SH-SY5Y (cell line): ENCODE measurements at regions not wholly inside any gene's neighbourhood (a gene's known extent, or its start where the extent isn't known, plus 50 kb on each side); places are given as distances from the start of the nearest gene placed in this dataset.

ENCODE experiments used
- GATA2 ChIP-seq: IDR thresholded peaks from 2 replicates; pipeline ENCODE4 v1.6.1; 2011; ENCODE audit warnings: mild to moderate bottlenecking, low read depth, low read length
- GATA3 ChIP-seq: IDR thresholded peaks from 2 replicates; pipeline ENCODE4 v1.6.1; 2011; ENCODE audit warnings: low read depth, mild to moderate bottlenecking, low read length, moderate library complexity

- TF ChIP-seq GATA3 (no peak), GATA2 (no peak)
Measured at GRCh38 chr10:104584541-104584940, 56.5 kb upstream of the SORCS3 start.

- TF ChIP-seq GATA2 (no peak), GATA3 (no peak)
Measured at GRCh38 chr10:104587751-104588150, 53.3 kb upstream of the SORCS3 start.

GRCh38 chr10:104589431-104589830 lies 51.7 kb upstream of the SORCS3 start:
- TF ChIP-seq GATA2 (no peak), GATA3 (no peak)

GRCh38 chr10:104589871-104590270 lies 51.2 kb upstream of the SORCS3 start:
- TF ChIP-seq GATA3 (no peak), GATA2 (no peak)
